ENCODE measurements at regions not wholly inside any gene's neighbourhood (a gene's known extent, or its start where the extent isn't known, plus 50 kb on each side); places are given as distances from the start of the nearest gene placed in this dataset.

- DNase-seq = no peak
Measured at GRCh38 chr5:73292816-73293459, 119.9 kb downstream of the TMEM174 start.

DNA sequence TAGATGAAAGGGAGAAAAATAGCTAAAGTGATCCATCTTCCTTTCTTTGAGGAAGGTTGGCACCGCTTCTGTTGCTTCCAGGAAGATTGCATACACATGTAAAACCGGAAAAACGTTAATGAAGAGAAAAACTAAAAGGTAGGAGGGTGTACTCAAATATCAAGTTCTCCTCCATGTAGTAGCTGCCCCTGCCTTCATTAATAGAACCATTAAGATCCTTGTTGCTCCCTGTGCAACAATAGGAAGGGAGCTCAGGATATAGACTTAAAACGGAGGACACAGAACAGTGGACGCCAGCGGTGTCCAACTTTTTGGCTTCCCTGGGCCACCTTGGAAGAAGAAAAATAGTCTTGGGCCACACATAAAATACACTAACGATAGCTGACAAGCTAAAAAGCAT, 118.9 kb downstream of the TMEM174 start:
- no peak for DNase-seq

DNA sequence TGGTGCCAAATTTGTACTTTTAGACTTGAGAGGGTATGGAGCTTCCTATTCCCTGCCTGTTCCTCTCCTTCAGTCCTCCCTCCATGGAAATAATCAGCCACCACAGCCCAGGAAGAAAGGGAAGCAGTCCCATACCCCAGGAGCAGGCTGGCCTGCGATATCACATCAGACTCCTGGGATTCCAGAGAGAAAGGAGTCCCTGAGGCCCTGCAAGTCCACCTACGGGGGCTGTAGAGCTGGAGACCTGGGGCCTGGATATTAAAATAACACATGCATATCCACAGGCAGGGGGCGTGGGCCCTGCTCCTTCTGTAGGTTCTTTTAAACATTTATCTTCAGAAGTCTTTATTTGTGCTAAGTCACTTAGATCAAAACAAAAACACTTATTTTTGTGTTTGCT, 117.2 kb downstream of the TMEM174 start:
- no peak for DNase-seq

GRCh38 chr5:73288803-73289720, 116.1 kb downstream of the TMEM174 start:
- DNase-seq = no peak

GRCh38 chr5:73286896-73287295, 113.9 kb downstream of the TMEM174 start:
- no peak for DNase-seq

DNA sequence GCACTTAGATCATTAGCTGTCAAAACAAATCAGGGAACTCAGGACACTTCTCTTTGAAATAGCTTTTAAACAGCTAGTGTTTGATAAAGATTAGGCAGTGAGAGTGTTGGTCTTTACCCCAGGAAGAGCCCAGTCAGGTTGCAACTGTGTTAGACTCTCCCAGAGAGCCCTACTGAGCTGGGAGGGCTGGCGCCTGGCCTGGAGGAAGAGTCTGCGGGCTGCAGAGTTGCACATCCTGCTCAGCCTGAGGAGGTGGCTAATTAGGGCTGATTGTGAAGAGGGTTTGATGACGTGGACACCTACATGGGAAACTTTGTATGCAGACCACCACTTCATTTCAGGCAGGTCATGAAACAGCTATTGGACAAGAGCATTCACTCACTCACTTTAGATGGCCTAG, 112.0 kb downstream of the TMEM174 start:
- no peak for DNase-seq

DNA sequence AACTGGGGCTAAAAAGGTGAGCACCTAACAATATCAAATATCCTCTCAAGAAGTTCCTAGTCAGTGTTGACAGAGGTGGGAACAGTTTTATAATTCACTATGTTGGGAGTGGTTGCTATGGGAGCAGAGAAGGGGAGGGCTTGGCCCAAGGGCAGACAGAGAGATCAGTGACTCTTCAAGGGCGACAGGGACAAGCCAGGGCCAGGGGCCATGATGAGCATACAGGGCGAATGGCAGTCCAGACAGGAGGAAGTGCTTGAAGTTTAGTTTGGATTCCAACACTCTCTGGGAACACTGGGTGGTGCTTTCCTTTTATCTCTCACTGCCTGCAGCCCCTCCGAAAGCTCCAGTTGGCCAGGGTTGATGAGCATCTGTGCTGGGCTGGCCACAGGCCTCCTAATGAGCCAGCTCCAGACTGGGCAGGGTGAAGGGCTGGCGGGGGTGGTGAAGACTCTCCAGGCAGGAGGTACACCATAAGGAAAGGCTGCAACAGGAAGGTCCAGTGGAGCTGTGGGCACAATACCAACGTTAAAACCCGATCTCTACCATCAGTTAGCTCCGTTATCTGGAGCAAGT, 111.3 kb downstream of the TMEM174 start:
- DNase-seq = no peak

DNA sequence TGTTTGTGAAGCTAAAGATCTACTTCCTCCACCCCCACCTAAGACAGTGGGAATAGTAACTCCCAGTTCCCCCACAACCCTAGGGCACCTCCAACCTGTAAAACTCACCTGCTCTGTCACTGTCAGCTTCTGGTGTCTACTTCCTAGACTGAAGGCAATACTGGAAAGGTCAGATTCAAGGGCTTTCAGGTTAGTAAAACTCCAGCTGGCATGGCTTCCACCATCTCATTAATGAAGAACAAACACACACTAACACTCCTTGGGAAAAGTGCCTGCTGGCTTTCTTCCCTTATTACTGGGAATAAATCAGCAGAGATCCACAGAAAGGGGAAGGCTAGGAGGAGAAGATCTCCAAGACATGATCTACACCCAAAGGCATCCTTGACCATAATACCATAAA, 109.9 kb downstream of the TMEM174 start:
- no peak for DNase-seq

GRCh38 chr5:73282383-73282782, 109.4 kb downstream of the TMEM174 start:
- DNase-seq = no peak

DNA sequence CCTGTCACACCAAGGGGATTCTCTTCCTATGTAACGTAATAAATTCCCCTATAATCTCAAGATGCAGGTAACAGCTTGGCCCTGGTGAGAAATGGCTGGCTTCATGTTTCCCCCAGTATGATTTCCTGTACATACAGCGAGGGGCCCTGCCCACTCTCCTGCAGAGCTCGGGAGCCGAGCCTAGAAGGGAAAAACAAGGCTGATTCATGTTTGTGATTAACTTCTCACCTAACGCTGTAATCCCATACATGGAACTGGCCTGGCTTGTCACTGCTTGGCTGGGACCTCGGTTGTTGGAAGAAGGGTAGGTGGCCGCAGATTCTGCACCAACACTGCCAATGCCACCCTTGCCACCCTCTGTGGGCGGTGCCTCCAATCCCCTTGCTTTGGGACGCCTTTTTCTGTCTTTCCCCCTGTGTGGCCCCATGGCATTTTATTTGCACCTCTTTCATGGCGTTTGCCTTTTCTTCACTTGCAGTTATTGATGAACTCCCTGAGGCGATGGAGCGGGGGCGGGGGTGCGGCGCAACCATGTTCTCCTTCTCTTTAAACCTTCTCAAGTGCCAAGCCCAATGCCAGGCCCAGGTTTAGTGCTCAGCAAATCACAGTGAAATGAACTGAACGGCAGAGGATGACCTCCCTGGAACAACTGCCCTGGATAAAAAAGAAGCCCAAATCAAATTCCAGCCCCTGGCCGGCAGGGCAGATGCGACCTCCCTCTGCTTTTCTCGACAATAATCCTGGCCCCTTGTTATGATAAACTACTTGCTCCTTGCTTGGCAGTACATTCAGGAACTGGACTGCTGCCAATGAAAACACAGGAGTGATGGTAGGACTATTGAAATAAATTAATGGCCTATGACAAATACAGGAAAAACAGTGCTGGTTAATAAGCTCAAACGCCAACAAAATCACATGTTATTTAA, 108.1 kb downstream of the TMEM174 start:
- no peak for DNase-seq

DNA sequence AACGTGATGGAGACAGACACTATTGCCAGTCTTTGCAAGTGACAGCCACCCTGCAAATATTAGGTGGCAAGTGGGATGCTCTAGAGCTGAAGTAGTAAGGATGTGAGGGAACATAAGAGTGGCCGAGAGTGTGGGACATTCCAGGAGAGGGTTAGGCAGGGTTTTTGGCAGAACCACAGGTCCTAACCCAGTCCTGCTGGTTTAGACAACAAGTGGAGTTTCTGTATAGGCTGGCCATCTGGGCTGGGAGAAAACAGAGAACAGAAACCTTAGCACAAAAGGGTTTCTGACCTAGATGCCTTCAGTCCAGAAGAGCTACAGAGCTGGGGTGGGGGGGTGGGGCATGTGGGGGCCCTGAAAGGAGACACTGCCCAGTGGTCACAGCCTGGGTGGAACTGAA, 107.4 kb downstream of the TMEM174 start:
- no peak for DNase-seq

DNA sequence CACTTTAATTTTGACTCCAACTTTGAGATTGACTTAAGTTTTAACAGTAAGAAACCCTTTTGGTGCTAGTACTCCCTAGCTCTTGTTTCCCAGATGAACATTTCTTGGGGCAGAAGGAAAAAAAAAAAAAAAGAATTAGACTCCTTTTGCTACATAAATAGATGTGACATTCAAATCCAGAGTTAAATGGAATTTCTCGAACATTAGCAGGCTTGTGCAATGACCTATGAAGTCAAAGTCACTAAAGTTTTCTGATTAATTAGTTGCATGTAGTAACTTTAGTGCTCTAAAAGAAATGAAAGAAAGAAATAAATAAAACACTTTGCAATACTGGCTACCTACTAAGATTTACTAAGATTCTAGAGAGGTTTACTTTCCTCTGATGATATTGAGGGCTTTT, 106.8 kb downstream of the TMEM174 start:
- no peak for DNase-seq

GRCh38 chr5:73278693-73279092, 105.7 kb downstream of the TMEM174 start:
- DNase-seq = no peak

DNA sequence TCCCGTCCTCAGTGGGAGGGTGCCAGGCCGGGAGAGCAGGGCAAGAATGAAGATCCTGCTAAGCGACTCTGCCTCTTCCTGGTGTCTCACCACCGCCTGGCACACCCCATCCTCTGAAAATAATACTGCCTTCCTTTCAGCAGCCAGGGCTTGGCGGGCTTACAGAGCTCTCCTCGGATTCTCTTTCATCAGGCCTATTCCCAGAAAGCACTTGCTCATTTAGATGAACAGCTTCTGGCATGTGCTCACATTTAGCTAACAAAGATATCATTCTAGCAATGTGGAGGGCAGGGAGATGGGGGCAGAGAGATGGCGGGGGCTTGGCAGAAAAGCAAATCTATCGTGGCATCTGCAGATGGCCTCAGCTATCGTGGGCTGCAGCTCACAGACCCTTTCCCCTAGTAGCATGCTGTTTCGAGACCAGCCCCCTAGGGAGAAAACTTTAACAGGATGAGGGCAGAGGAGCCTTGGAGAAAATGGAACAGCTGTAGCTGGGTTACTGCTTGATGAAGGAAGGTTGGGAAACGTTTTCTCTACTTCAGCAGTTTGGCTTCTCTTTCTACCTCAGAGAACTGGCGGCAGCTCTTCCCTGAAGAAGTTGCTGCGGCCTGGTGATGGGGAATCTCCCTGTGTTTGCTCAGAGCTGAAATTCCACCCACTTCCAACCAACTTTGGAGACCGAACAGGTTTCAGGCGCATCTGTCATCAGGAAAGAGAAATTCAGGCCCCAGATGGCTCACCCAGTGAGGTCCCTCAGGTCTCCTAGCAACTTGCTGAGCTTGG, 102.1 kb downstream of the TMEM174 start:
- DNase-seq = peak in 54 of 56 donors; percentile 2 to 85 (median 58)

DNA sequence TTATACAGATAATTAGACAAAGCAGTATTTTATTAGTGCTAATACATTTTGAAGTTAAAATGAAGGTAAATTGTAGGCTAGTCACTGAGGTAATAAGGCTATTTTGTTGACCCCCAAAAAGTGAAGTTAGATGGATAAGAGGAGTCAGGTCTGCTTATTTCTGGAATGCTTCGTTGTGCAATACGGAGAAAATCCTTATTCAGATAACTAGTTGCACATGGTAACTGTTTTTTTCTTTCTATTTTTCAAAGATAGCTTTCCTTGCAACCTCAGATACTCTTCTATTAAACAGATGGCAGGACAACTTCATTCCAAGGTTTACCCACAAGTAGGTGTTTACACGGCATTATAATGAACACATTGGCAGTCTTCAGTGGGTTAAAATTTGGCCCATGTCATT, 101.1 kb downstream of the TMEM174 start:
- DNase-seq = no peak

GRCh38 chr5:73273379-73274050, 100.5 kb downstream of the TMEM174 start:
- DNase-seq = no peak

DNA sequence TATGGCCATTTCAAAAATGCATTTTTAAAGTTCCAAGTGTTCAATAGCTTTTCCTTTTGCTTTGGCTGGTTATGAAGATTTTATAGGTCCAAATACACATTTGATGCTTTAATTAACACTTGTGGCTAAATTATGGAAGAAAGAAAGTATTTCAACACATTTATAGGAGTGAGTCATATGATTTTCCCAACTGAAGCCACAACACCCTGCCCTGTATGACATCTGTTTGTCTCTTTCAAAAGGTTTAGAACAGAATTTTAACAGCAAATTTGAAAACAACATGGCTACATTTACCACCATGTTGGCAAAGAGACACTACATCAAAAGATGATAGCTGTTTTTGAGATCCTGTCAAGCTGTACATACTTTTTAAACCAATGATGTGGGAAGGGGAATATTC, 99.4 kb downstream of the TMEM174 start:
- DNase-seq = no peak

DNA sequence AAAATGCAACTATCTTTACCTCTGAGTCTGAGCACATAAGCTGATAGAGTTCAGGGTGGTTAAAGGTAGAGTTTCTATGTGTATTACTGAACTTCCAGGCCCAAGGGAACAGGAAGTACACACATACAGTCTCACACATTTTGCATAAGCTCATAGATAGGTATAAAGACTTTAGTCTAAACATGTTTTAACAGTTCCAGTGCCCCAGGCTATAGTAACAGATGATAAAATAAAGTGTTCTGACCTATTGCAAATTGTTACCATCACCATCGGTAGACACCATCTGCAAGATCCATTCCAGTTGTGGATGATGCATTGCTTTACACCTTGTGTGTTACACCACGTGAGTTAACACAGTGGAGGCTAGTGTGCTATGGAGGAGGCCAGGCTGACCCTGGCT, 95.8 kb downstream of the TMEM174 start:
- DNase-seq = no peak

GRCh38 chr5:73267766-73268435, 94.9 kb downstream of the TMEM174 start:
- DNase-seq = no peak
